ENCODE measurements at regions not wholly inside any gene's neighbourhood (a gene's known extent, or its start where the extent isn't known, plus 50 kb on each side); places are given as distances from the start of the nearest gene placed in this dataset.

- BruUV-seq (replicated peaks), result no TSS peak
- ChIA-PET POLR2A (no interaction called here), CTCF (ENCODE audit: unreplicated experiment) (no interaction called here)
- H3K36me3 ChIP-seq (ENCODE audit: insufficient read depth, low read length), result no peaks in the 10 kb centered on the region
- no peaks in the 10 kb centered on the region for H3K4me1 ChIP-seq (ENCODE audit: insufficient read depth, low read length, poor library complexity, severe bottlenecking)
- H2AFZ ChIP-seq (ENCODE audit: low read length), result no peak overlapping the region
- H3K9me2 ChIP-seq (ENCODE audit: insufficient read depth, low read length), result no peaks in the 10 kb centered on the region
- no peak overlapping the region for H3K4me2 ChIP-seq (ENCODE audit: low read length)
- no peaks in the 10 kb centered on the region for H3K9me3 ChIP-seq (ENCODE audit: low read length)
- H3K27ac ChIP-seq (ENCODE audit: low read depth, low read length, poor library complexity, severe bottlenecking), result no peak overlapping the region
- intact Hi-C loops (cut with micrococcal nuclease; ENCODE audit: unreplicated experiment), result no loop called here
- H3K79me2 ChIP-seq (ENCODE audit: insufficient read depth, low read depth, low read length), result no peaks in the 10 kb centered on the region
- TF ChIP-seq CTCF (conservative IDR thresholded peaks at IDR 0.05; ENCODE audit: low read length) (no peak), EZH2phosphoT487 (IDR thresholded peaks at IDR 0.05; ENCODE audit: borderline replicate concordance, low read depth, low read length) (no peak)
- no peak overlapping the region for H3K4me3 ChIP-seq (ENCODE audit: low read depth, low read length, poor library complexity, severe bottlenecking)
- H4K20me1 ChIP-seq (ENCODE audit: insufficient read depth, low read length), result no peaks in the 10 kb centered on the region
- DNase-seq (ENCODE audit: low spot score), result no peak
These were observed 459.9 kb upstream of the RORB start for GRCh38 chr9:74037274-74037673.

GRCh38 chr9:74041588-74041987 lies 455.5 kb upstream of the RORB start:
- Histone ChIP-seq H3K4me3 (ENCODE audit: low read depth, low read length, poor library complexity, severe bottlenecking) (no peak overlapping the region), H3K9me3 (ENCODE audit: low read length) (no peaks in the 10 kb centered on the region), H3K36me3 (ENCODE audit: insufficient read depth, low read length) (no peaks in the 10 kb centered on the region), H3K4me2 (ENCODE audit: low read length) (no peak overlapping the region), H3K27ac (ENCODE audit: low read depth, low read length, poor library complexity, severe bottlenecking) (no peak overlapping the region), H2AFZ (ENCODE audit: low read length) (no peak overlapping the region), H3K9me2 (ENCODE audit: insufficient read depth, low read length) (no peaks in the 10 kb centered on the region), H3K4me1 (ENCODE audit: insufficient read depth, low read length, poor library complexity, severe bottlenecking) (no peaks in the 10 kb centered on the region), H4K20me1 (ENCODE audit: insufficient read depth, low read length) (no peaks in the 10 kb centered on the region), H3K79me2 (ENCODE audit: insufficient read depth, low read depth, low read length) (no peaks in the 10 kb centered on the region)
- TF ChIP-seq CTCF (conservative IDR thresholded peaks at IDR 0.05; ENCODE audit: low read length) (no peak), EZH2phosphoT487 (IDR thresholded peaks at IDR 0.05; ENCODE audit: borderline replicate concordance, low read depth, low read length) (no peak)
- CTCF ChIA-PET (ENCODE audit: unreplicated experiment), result no interaction called here
- no peak for DNase-seq (ENCODE audit: low spot score)
- POLR2A ChIA-PET, result interaction anchor here (0.8 kb wide), 1 partner anchor 15 kb away, joined by 3 read pairs; no protein-coding TSS in a partner anchor
- no TSS peak for BruUV-seq (replicated peaks)
- intact Hi-C loops (cut with micrococcal nuclease; ENCODE audit: unreplicated experiment), result no loop called here

GRCh38 chr9:74044844-74045243 lies 452.3 kb upstream of the RORB start:
- no peaks in the 10 kb centered on the region for H3K36me3 ChIP-seq (ENCODE audit: insufficient read depth, low read length)
- no peak overlapping the region for H2AFZ ChIP-seq (ENCODE audit: low read length)
- ChIA-PET POLR2A (no interaction called here), CTCF (ENCODE audit: unreplicated experiment) (no interaction called here)
- H3K4me1 ChIP-seq (ENCODE audit: insufficient read depth, low read length, poor library complexity, severe bottlenecking), result no peaks in the 10 kb centered on the region
- H3K79me2 ChIP-seq (ENCODE audit: insufficient read depth, low read depth, low read length), result no peaks in the 10 kb centered on the region
- H3K4me2 ChIP-seq (ENCODE audit: low read length), result no peak overlapping the region
- DNase-seq (ENCODE audit: low spot score), result no peak
- H3K4me3 ChIP-seq (ENCODE audit: low read depth, low read length, poor library complexity, severe bottlenecking), result no peak overlapping the region
- TF ChIP-seq CTCF (conservative IDR thresholded peaks at IDR 0.05; ENCODE audit: low read length) (no peak), EZH2phosphoT487 (IDR thresholded peaks at IDR 0.05; ENCODE audit: borderline replicate concordance, low read depth, low read length) (no peak)
- no peaks in the 10 kb centered on the region for H3K9me2 ChIP-seq (ENCODE audit: insufficient read depth, low read length)
- no TSS peak for BruUV-seq (replicated peaks)
- intact Hi-C loops (cut with micrococcal nuclease; ENCODE audit: unreplicated experiment), result no loop called here
- H3K9me3 ChIP-seq (ENCODE audit: low read length), result no peaks in the 10 kb centered on the region
- no peaks in the 10 kb centered on the region for H4K20me1 ChIP-seq (ENCODE audit: insufficient read depth, low read length)
- no peak overlapping the region for H3K27ac ChIP-seq (ENCODE audit: low read depth, low read length, poor library complexity, severe bottlenecking)

Data from OCI-LY7 (cell line).